Left lobe of liver (tissue), 2 donors: ENCODE measurements at regions not wholly inside any gene's neighbourhood (a gene's known extent, or its start where the extent isn't known, plus 50 kb on each side); places are given as distances from the start of the nearest gene placed in this dataset.
"Not testable (repeated sequence)": the region's sequence is repeated elsewhere in the genome, so short reads cannot be mapped to it uniquely, and the experiment has no call there.

Experiments
- ATAC-seq: fragments of 200-7000 bp; cut with Tn5 transposase; one replicate; pipeline ENCODE4 v1.9.1; 2020; ENCODE audit warnings: mild to moderate bottlenecking, moderate library complexity
- DNase-seq: peaks from one replicate; pipeline ENCODE4 v3.0.0-alpha.2; 2020; ENCODE audit warnings: low spot score
- donor health status: DM: no; HTN: no; CAD: no; lungs with moderate emphysema.
- donor health status: DM: no; HTN: yes; CAD: no.

DNA sequence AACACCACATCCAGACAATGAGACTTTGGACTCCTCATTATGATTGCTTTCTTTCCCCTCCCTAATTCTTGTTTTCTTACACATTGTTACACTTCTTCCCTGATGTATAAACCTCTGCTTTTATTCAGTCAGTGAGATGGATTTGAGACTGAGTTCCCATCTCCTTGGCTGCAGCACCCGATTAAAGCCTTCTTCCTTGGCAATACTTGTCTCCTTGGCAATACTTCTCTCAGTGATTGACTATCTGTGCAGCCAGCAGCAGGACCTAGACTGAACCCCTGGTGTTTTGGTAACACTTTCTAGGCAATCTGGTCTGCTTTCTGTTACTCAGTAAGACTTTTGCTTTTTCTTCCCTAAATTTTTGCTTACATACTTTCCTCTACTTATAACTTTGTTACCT is 492.8 kb upstream of the SMC2 start:
- no peak for DNase-seq
- no peak for ATAC-seq

GRCh38 chr9:103611950-103612349 is 482.2 kb upstream of the SMC2 start:
- ATAC-seq, DNase-seq: not testable (repeated sequence)

GRCh38 chr9:103615994-103616393 is 478.1 kb upstream of the SMC2 start:
- DNase-seq, result no peak
- ATAC-seq, result no peak

- no peak for ATAC-seq
Measured at GRCh38 chr9:103617046-103617445, 477.1 kb upstream of the SMC2 start.

GRCh38 chr9:103625161-103625804 is 468.8 kb upstream of the SMC2 start:
- no peak for DNase-seq

More at GRCh38 chr9:103617046-103617445, 477.1 kb upstream of the SMC2 start:
- no peak for DNase-seq

DNA sequence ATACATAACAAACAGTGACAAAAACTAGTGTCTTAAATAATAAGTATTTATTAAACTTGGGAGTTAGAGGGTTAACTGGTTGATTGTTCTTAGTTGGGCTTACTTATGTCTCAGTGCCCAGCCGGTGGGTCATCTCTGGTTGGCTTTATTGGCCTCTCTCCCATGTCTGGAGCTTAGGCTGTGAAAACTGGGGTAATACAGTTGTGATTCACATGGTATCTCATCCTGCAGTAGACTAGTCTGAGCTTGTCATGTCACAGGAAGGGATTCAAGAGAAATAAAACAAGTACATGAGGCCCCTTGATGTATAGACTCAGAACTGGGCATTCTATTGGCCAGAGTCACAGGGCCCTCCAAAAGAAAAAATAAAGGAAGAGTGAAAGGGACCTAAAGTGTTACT is 466.4 kb upstream of the SMC2 start:
- no peak for ATAC-seq

More at GRCh38 chr9:103625161-103625804, 468.8 kb upstream of the SMC2 start:
- ATAC-seq, result no peak

DNA sequence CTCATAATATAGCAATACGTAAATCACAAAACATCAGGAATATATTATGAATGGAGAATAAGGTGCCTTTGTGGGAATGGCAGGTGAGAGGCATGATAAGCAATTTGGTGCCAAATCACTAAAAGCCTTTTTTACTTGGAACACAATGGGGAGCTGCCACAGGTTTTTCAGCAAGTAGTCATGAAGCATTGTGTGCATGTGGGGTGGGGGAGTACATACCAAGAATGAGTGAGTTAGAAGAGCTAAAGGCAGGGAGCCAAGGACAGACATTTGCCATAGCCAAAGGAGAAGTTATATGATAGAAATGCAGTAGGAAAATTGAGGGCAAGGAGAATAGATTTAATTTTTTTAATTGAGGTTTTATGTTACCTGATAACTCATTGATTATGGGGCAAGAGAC is 445.0 kb upstream of the SMC2 start:
- no peak for ATAC-seq

More for the DNA sequence above, 466.4 kb upstream of the SMC2 start:
- DNase-seq, result no peak

GRCh38 chr9:103658156-103658555 is 436.0 kb upstream of the SMC2 start:
- ATAC-seq (no peak), DNase-seq (no peak)

More for the DNA sequence above, 445.0 kb upstream of the SMC2 start:
- DNase-seq, result no peak

GRCh38 chr9:103660830-103661229 is 433.3 kb upstream of the SMC2 start:
- ATAC-seq (no peak), DNase-seq (no peak)

GRCh38 chr9:103661663-103662062 is 432.4 kb upstream of the SMC2 start:
- ATAC-seq, result no peak
- DNase-seq, result no peak

GRCh38 chr9:103669296-103669695 is 424.8 kb upstream of the SMC2 start:
- DNase-seq, result no peak
- no peak for ATAC-seq

DNA sequence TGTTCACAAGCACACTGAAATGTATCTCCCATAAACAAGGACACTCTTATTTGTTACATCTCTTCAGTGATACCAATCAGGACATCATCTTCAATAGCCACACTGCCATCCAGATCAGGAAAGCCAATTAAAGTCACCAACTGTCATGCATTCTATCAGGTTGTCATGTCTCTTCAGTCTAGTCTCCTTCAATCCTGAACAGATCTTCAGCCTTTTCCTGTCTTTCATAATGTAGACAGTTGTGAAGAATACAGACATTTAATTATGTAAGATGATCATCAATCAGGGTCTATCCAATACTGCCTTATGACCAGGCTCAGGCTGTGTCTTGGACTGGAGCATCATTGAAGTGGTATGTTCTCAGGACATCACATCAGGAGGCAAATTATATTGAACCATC is 419.8 kb upstream of the SMC2 start:
- no peak for DNase-seq
- no peak for ATAC-seq

DNA sequence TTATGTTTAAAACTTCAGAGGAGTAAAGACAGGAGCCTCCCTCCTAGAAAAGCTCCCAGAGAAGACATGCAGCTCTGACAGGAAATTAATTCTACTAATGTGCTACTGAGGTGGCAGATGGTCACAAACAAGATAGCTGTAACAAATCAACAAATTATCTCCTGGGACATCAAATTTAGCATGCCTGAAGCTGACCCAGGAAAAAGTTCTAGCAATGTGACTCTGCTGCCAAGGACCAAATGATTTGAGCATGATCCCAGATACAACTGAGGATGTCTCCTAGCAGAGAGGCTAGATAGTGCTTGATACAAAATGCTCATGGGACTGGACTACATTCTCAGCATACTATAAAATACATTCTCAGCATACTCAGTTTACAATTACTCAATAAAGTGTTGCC is 413.5 kb upstream of the SMC2 start:
- no peak for DNase-seq
- no peak for ATAC-seq

- ATAC-seq, result no peak
- no peak for DNase-seq
Measured at GRCh38 chr9:103681435-103681834, 412.7 kb upstream of the SMC2 start.

DNA sequence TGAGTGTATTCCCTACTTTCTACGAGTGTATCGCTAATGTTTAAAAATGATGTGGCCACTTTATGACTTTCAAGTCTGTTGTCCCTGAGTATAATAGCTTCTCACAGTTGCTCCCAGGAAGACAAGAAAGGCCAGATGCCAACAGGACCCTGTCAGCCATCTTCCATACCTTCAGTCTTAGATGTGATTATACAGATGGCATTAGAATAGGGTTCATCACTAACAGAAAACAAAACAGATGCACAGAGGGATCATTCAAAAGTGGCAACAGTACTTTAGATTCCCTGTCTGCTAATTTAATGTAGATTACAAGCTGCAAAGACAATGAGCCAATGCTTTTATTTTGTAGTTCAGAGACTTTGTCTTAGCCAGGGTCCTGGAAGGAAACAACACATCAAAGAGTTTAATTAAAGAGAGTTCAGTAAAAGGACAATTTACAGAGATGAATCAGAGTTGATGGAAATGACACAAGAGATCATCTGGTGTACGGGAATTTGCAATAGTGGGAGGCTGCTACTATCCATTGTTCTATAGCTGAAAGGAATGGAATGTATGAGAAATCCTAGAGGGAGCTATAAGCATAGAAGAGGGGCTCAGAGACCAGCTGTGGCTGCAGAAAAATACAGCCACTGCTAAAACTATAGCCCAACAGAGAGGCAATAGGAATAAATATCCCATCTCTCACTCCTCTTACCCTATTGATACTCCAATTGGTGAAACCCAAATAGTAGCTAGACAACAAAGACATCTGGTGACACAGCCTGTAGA is 393.7 kb upstream of the SMC2 start:
- ATAC-seq (no peak), DNase-seq (no peak)

DNA sequence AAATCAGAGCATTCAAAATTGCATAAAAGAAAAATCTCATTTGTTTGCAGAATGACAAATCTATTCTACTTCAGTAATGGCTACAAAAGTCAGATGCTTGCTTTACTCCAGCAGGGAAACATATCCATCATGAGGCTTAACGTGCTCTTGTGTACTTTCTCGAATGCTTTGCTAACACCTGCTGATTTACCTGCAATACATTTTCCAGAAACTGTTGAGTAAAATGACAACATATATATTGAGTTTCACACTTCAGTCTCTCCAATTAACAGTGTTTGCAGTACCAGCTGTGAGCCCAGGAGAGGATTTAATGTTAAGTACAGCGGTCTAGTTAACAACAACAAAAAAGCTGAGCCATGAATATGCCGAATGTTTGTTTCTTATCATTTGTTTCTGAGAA is 391.5 kb upstream of the SMC2 start:
- no peak for ATAC-seq
- DNase-seq, result no peak

DNA sequence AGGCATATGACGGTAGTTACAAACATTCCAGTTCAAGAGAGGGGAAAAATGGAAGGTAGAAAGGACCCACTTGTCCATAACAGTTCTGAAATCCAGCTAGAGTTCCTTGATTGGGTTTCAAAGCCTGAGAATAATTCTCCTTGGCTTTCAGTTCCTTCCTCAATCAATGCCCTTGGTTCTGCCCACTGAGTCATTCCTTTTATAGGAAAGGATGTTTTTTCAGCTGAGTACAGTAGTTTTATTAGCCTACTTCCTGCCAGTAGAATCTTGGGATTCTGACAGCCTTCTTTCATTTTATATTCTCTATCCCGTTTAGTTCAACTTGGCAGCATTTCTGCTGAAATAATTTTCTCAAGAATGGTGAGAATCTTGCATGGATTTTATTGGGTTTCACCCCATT is 386.9 kb upstream of the SMC2 start:
- DNase-seq, result no peak
- no peak for ATAC-seq

DNA sequence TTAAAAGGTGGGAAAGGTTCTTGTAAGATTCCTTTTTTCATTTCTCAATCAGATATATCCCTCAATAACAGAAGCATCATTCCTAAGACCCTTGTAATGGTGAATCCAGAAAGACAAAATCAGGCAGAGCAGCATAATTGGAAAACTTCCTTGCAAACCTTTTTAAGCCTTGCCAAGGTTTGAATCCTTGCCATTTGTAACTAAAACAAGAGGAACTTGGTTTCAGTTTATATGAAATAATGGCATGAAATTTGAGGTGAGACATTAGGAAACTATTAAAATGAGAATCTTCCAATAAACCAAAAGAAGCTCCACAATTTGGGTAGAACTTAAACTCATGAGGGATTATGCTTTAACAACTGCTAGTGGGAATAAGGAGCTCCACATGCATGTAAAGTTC is 384.7 kb upstream of the SMC2 start:
- DNase-seq, result no peak
- no peak for ATAC-seq

DNA sequence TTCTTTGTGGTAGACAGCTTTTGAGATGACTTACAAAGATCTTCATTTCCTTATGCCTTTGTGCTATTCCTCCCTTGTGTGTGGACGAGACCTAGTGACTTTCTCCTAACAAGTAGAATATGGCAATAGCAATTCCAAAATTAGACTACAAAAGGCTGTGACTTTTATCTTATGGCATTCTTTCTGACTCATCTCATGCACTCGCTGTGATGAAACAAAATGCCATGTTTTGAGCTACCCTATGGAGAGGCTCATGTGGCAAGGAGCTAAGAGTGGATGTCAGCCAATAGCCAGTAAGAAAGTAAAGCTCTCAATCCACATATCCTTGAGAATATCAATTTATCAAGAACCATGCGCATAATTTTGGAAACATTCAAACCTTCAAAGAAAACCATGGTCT is 380.5 kb upstream of the SMC2 start:
- DNase-seq (no peak), ATAC-seq (no peak)

GRCh38 chr9:103714992-103715391 is 379.1 kb upstream of the SMC2 start:
- no peak for ATAC-seq
- DNase-seq, result no peak

DNA sequence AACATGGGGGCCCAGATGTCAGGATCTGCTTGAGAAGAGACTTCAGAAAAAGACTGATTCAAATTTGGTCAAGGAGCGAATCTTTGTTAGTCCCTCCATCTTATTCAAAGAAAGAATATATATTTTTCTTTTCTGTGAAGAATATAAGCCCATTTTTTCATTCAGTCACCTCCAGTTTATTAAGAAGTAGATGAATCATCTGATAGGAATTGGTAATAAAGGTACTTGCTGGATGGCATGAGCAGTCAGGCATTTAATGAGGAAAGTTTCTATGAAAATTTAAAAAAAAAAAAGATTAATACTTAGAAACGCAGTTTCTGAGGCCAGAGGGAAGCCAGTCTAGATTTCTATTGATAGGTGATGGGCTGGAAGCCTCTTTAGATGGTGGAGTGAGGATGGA is 373.1 kb upstream of the SMC2 start:
- no peak for ATAC-seq
- no peak for DNase-seq

GRCh38 chr9:103730866-103731265 is 363.2 kb upstream of the SMC2 start:
- no peak for DNase-seq
- no peak for ATAC-seq

DNA sequence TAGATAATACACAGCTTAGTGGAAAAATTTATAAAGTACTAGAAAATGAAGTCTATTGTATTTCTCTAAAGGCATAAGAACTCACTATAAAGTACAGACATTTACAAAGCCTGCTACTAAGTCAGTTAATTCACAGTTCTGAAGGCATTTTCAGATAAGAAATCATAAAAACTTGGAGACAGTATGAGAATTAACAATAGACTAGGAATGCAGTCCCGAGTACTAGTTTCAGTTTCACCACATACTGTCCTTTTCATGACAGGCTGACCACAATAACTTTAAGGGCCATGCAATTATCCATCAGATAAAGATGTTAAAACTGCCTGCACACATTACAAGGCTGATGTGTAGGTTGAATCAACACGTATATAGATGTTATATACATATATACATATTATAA is 362.6 kb upstream of the SMC2 start:
- ATAC-seq (no peak), DNase-seq (no peak)
